ENCODE measurements at regions not wholly inside any gene's neighbourhood (a gene's known extent, or its start where the extent isn't known, plus 50 kb on each side); places are given as distances from the start of the nearest gene placed in this dataset.

- TF ChIP-seq TCF7L2 (IDR thresholded peaks at IDR 0.05; ENCODE audit: borderline replicate concordance, low read depth, low read length) (no peak), KLF1 (tag by site-specific recombination; IDR thresholded peaks at IDR 0.05) (no peak), OSR2 (tag by site-specific recombination; IDR thresholded peaks at IDR 0.05) (no peak), CTCF (tag by site-specific recombination; IDR thresholded peaks at IDR 0.05) (no peak), ZBTB17 (tag by site-specific recombination; IDR thresholded peaks at IDR 0.05) (no peak)
These were observed 50.0 kb upstream of the PDHA1 start for GRCh38 chrX:19293606-19294325.
